Karpas-422 (cell line): ENCODE measurements at regions not wholly inside any gene's neighbourhood (a gene's known extent, or its start where the extent isn't known, plus 50 kb on each side); places are given as distances from the start of the nearest gene placed in this dataset.

ENCODE experiments used
- DNase-seq: peaks from one replicate; pipeline ENCODE4 v3.0.0-alpha.2; 2015
- H2AFZ ChIP-seq: fragments of 200-600 bp; sonication (generic); 2 replicates; pipeline ENCODE4 v1.6.1; 2014; ENCODE audit warnings: antibody characterized with exemption, low read length, mixed read lengths
- H3K27ac ChIP-seq: fragments of 200-600 bp; sonication (generic); 2 replicates; pipeline ENCODE4 v1.5.1; 2014; ENCODE audit warnings: mild to moderate bottlenecking, low read length, moderate library complexity
- H3K27me3 ChIP-seq: fragments of 200-600 bp; sonication (generic); 2 replicates; pipeline ENCODE4 v1.6.1; 2014; ENCODE audit warnings: low read length, mixed read lengths
- H3K36me3 ChIP-seq: fragments of 200-600 bp; sonication (generic); 2 replicates; pipeline ENCODE4 v1.6.1; 2014; ENCODE audit warnings: low read length, mixed read lengths; ENCODE audit not compliant: insufficient read depth
- H3K4me1 ChIP-seq: fragments of 200-600 bp; sonication (generic); 2 replicates; pipeline ENCODE4 v1.6.1; 2014; ENCODE audit warnings: mild to moderate bottlenecking, low read length, mixed read lengths
- H3K4me2 ChIP-seq: fragments of 200-600 bp; sonication (generic); 2 replicates; pipeline ENCODE4 v1.6.1; 2014; ENCODE audit warnings: low read length, low read depth, mild to moderate bottlenecking; ENCODE audit not compliant: poor library complexity, severe bottlenecking
- H3K4me3 ChIP-seq: fragments of 200-600 bp; sonication (generic); 2 replicates; pipeline ENCODE4 v1.5.1; 2014; ENCODE audit warnings: mild to moderate bottlenecking, antibody characterized with exemption, low read length, mixed read lengths
- H3K79me2 ChIP-seq: fragments of 200-600 bp; sonication (generic); 2 replicates; pipeline ENCODE4 v1.6.1; 2014; ENCODE audit warnings: mild to moderate bottlenecking, low read length, mixed read lengths
- H3K9ac ChIP-seq: fragments of 200-600 bp; sonication (generic); 2 replicates; pipeline ENCODE4 v1.6.0; 2014; ENCODE audit warnings: low read length
- H3K9me2 ChIP-seq: fragments of 200-600 bp; sonication (generic), shearing (Covaris generic); replicated peaks from 2 replicates; pipeline ENCODE4 v1.6.0; 2014; ENCODE audit warnings: mild to moderate bottlenecking, low read length, moderate library complexity; ENCODE audit not compliant: insufficient read depth
- H3K9me3 ChIP-seq: fragments of 300-700, 200-600 bp; sonication (generic); 2 replicates; pipeline ENCODE4 v1.6.1; 2014; ENCODE audit warnings: low read length, mixed read lengths
- H4K20me1 ChIP-seq: fragments of 200-600 bp; sonication (generic); 2 replicates; pipeline ENCODE4 v1.6.1; 2014; ENCODE audit warnings: mild to moderate bottlenecking, antibody characterized with exemption, low read length, low read depth; ENCODE audit not compliant: insufficient read depth

GRCh38 chr3:165455360-165455759 lies 259.2 kb upstream of the SLITRK3 start:
- Histone ChIP-seq H3K36me3 (no peaks in the 10 kb centered on the region), H3K9me3 (peaks cover 14% of the 10 kb centered on the region), H3K4me3 (no peak overlapping the region), H3K9me2 (no peaks in the 10 kb centered on the region), H3K79me2 (no peaks in the 10 kb centered on the region), H2AFZ (no peak overlapping the region), H3K4me1 (no peaks in the 10 kb centered on the region), H3K27me3 (no peaks in the 10 kb centered on the region), H4K20me1 (no peaks in the 10 kb centered on the region), H3K9ac (no peak overlapping the region), H3K27ac (no peak overlapping the region), H3K4me2 (no peak overlapping the region)
- no peak for DNase-seq

GRCh38 chr3:165451371-165452070 lies 255.3 kb upstream of the SLITRK3 start:
- H2AFZ ChIP-seq = no peak overlapping the region
- H4K20me1 ChIP-seq = no peaks in the 10 kb centered on the region
- no peaks in the 10 kb centered on the region for H3K36me3 ChIP-seq
- no peak overlapping the region for H3K4me2 ChIP-seq
- H3K27ac ChIP-seq = no peak overlapping the region
- no peaks in the 10 kb centered on the region for H3K27me3 ChIP-seq
- no peaks in the 10 kb centered on the region for H3K4me1 ChIP-seq
- H3K4me3 ChIP-seq = no peak overlapping the region
- no peaks in the 10 kb centered on the region for H3K9me2 ChIP-seq
- no peak for DNase-seq
- H3K9me3 ChIP-seq = peaks cover 20% of the 10 kb centered on the region
- no peaks in the 10 kb centered on the region for H3K79me2 ChIP-seq
- no peak overlapping the region for H3K9ac ChIP-seq

GRCh38 chr3:165446555-165446954 lies 250.4 kb upstream of the SLITRK3 start:
- H2AFZ ChIP-seq = no peak overlapping the region
- H3K4me2 ChIP-seq = no peak overlapping the region
- no peaks in the 10 kb centered on the region for H4K20me1 ChIP-seq
- no peak overlapping the region for H3K9ac ChIP-seq
- H3K27me3 ChIP-seq = no peaks in the 10 kb centered on the region
- no peak overlapping the region for H3K4me3 ChIP-seq
- no peak for DNase-seq
- no peaks in the 10 kb centered on the region for H3K36me3 ChIP-seq
- H3K9me2 ChIP-seq = no peaks in the 10 kb centered on the region
- H3K27ac ChIP-seq = no peak overlapping the region
- peaks cover 21% of the 10 kb centered on the region; the same call in 1 of the 2 replicates for H3K9me3 ChIP-seq
- H3K4me1 ChIP-seq = no peaks in the 10 kb centered on the region
- no peaks in the 10 kb centered on the region for H3K79me2 ChIP-seq

GRCh38 chr3:165444745-165445144 lies 248.6 kb upstream of the SLITRK3 start:
- Histone ChIP-seq H2AFZ (no peak overlapping the region), H3K27me3 (no peaks in the 10 kb centered on the region), H3K36me3 (no peaks in the 10 kb centered on the region), H3K9ac (no peak overlapping the region), H3K4me2 (no peak overlapping the region), H3K79me2 (no peaks in the 10 kb centered on the region), H3K27ac (no peak overlapping the region), H3K4me3 (no peak overlapping the region), H4K20me1 (no peaks in the 10 kb centered on the region), H3K9me3 (peaks cover 16% of the 10 kb centered on the region; the same call in 1 of the 2 replicates), H3K4me1 (no peaks in the 10 kb centered on the region), H3K9me2 (no peaks in the 10 kb centered on the region)
- DNase-seq = no peak

GRCh38 chr3:165443664-165444063 lies 247.5 kb upstream of the SLITRK3 start:
- no peaks in the 10 kb centered on the region for H3K9me2 ChIP-seq
- no peaks in the 10 kb centered on the region for H3K79me2 ChIP-seq
- no peaks in the 10 kb centered on the region for H4K20me1 ChIP-seq
- H3K27me3 ChIP-seq = no peaks in the 10 kb centered on the region
- H3K4me2 ChIP-seq = no peak overlapping the region
- no peak overlapping the region for H3K9ac ChIP-seq
- no peak for DNase-seq
- H3K4me3 ChIP-seq = no peak overlapping the region
- no peaks in the 10 kb centered on the region for H3K36me3 ChIP-seq
- no peaks in the 10 kb centered on the region for H3K4me1 ChIP-seq
- H2AFZ ChIP-seq = no peak overlapping the region
- H3K9me3 ChIP-seq = peaks cover 17% of the 10 kb centered on the region; the same call in 1 of the 2 replicates
- H3K27ac ChIP-seq = no peak overlapping the region

GRCh38 chr3:165442061-165442460 lies 245.9 kb upstream of the SLITRK3 start:
- no peak overlapping the region for H3K4me2 ChIP-seq
- no peaks in the 10 kb centered on the region for H3K36me3 ChIP-seq
- no peaks in the 10 kb centered on the region for H4K20me1 ChIP-seq
- no peak overlapping the region for H3K9ac ChIP-seq
- H3K9me3 ChIP-seq = peaks cover 17% of the 10 kb centered on the region; the same call in 1 of the 2 replicates
- no peak overlapping the region for H3K4me3 ChIP-seq
- no peak for DNase-seq
- no peaks in the 10 kb centered on the region for H3K9me2 ChIP-seq
- H3K4me1 ChIP-seq = no peaks in the 10 kb centered on the region
- no peaks in the 10 kb centered on the region for H3K27me3 ChIP-seq
- no peaks in the 10 kb centered on the region for H3K79me2 ChIP-seq
- H3K27ac ChIP-seq = no peak overlapping the region
- H2AFZ ChIP-seq = no peak overlapping the region

- Histone ChIP-seq H3K9ac (no peak overlapping the region), H3K9me3 (0 out of 2 replicates have a peak, but pooled peaks cover 4% of the 10 kb centered on the region), H3K9me2 (no peaks in the 10 kb centered on the region), H3K27me3 (no peaks in the 10 kb centered on the region), H3K4me3 (no peak overlapping the region), H3K79me2 (no peaks in the 10 kb centered on the region), H3K27ac (no peak overlapping the region), H3K36me3 (no peaks in the 10 kb centered on the region), H3K4me2 (no peak overlapping the region), H3K4me1 (no peaks in the 10 kb centered on the region), H4K20me1 (no peaks in the 10 kb centered on the region), H2AFZ (no peak overlapping the region)
- DNase-seq = no peak
Observed at GRCh38 chr3:165440380-165440779, 244.2 kb upstream of the SLITRK3 start.

- no peaks in the 10 kb centered on the region for H3K4me1 ChIP-seq
- no peak overlapping the region for H3K4me3 ChIP-seq
- no peak overlapping the region; the same call in 1 of the 2 replicates for H2AFZ ChIP-seq
- H3K36me3 ChIP-seq = no peaks in the 10 kb centered on the region
- H4K20me1 ChIP-seq = no peaks in the 10 kb centered on the region
- H3K9ac ChIP-seq = no peak overlapping the region
- no peak overlapping the region for H3K27ac ChIP-seq
- no peaks in the 10 kb centered on the region for H3K27me3 ChIP-seq
- no peak for DNase-seq
- H3K4me2 ChIP-seq = no peak overlapping the region
- 0 out of 2 replicates have a peak, but pooled peaks cover 4% of the 10 kb centered on the region for H3K9me3 ChIP-seq
- no peaks in the 10 kb centered on the region for H3K9me2 ChIP-seq
- H3K79me2 ChIP-seq = no peaks in the 10 kb centered on the region
Observed at GRCh38 chr3:165439765-165440164, 243.6 kb upstream of the SLITRK3 start.
